M059J (cell line): ENCODE measurements at regions not wholly inside any gene's neighbourhood (a gene's known extent, or its start where the extent isn't known, plus 50 kb on each side); places are given as distances from the start of the nearest gene placed in this dataset.
"Not testable (repeated sequence)": the region's sequence is repeated elsewhere in the genome, so short reads cannot be mapped to it uniquely, and the experiment has no call there.

Experiments
- DNase-seq: peaks from one replicate; pipeline ENCODE4 v3.0.0-alpha.2; 2012; ENCODE audit warnings: low read depth

DNA sequence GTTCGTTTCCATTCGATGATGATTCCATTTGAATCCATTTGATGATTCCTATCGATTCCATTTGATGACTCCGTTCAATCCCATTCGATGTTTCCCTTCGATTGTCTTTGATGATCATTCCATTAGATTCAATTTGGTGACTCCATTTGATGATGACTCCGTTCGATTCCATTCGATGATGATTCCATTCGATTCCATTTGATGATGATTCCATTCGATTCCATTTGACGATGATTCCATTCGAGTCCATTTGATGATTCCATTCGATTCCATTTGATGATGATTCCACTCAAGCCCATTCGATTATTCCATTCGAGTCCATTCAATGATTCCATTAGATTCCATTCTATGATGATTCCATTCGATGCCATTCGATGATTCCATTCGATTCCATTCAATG lies 2730.6 kb downstream of the RPIA start:
- not testable (repeated sequence) for DNase-seq

DNA sequence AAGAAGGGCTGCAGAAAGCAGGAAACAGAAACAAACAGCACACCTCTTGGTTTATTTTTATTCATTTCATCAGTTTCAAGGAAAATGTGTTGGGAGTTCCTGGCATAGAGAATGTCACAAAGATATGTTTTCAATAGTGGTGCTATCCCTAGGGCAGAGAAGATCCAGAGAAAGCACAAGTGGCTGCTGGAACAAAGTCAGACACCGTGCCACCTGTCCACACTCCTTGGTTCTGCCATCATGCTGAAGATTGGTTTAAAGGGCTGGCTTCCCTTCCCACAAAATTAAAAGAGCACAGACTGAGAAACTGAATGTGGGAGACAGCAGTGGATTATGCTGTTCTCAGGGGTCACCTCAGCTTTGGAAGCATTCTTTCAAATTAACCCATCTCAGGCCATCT lies 2735.7 kb downstream of the RPIA start:
- DNase-seq: not testable (repeated sequence)

DNA sequence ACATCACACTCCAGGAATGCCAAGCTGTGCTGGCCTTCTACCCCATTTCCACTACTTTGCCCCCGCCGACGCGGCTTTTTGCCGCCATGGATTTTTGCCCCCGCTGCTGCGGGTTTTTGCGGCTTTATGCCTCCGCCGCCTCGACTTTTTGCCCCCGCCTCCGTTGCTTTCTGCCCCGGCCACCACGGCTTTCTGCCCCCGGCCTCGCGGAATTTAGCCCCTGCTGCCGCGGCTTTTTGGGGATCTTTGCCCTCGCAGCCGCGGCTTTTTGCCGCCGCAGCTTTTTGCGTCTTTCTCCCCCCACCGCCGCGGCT lies 2750.4 kb downstream of the RPIA start:
- DNase-seq: not testable (repeated sequence)

DNA sequence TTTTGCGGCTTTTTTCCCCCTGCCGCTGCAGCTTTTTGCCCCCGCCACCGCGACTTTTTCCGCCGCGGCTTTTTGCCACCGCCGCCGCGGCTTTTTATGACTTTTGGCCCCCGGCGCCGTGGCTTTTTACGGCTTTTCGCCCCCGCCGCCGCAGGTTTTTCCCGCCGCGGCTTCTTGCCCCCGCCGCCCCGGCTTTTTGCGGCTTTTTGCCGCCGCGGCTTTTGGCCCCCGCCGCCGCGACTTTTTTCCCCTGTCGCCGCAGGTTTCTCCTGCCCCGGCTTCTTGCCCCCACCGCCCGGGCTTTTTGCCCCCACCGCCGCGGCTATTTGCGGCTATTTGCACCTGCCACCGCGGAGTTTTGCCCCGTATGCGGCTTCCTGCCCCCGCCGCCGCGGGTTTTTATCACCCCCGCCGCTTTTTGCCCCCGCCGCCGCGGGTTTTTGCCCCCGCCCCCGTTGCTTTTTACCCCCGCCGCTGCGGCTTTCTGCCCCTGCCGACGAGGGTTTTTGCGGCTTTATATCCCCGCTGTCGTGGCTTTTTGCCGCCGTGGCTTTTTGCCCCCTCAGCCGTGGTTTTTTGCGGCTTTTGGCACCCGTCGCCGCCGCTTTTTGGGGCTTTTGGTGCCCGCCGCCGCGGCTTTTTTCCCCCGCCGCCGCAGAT lies 2750.9 kb downstream of the RPIA start:
- DNase-seq: no peak

DNA sequence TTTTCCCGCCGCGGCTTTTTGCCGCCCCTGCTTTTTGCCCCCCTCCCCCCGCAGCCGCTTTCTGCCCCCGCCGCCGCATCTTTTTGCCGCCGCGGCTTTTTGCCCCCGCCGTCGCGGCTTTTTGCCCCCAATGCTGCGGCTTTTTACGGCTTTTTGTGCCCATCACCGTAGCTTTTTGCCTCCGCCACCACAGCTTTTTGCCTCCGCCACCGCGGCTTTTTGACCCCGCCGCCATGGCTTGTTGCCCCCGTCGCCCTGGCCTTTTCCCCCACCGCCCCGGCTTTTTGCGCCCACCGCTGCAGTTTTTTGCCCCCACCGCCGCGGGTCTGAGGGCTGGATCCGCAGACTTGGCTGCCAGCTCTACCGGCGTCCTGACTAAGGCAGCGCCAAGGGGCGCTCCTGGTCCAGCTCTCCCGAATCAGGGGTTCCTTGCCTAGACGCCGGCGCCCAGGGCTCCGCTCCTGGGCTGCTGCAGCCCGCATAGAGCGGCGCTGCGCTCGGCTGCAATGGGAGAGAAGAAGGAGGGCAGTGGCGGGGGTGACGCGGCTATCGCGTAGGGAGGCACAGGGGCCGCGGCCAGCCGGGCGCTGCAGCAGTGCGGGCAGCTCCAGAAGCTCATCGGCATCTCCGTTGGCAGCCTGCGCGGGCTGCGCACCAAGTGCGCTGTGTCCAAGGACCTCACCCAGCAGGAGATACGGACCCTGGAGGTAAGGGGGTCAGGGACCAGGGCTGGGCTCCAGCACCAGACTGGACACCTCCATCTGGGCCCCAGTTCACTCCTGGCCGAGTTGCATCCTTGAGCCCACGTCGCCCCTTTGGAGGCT lies 2751.6 kb downstream of the RPIA start:
- DNase-seq: not testable (repeated sequence)

DNA sequence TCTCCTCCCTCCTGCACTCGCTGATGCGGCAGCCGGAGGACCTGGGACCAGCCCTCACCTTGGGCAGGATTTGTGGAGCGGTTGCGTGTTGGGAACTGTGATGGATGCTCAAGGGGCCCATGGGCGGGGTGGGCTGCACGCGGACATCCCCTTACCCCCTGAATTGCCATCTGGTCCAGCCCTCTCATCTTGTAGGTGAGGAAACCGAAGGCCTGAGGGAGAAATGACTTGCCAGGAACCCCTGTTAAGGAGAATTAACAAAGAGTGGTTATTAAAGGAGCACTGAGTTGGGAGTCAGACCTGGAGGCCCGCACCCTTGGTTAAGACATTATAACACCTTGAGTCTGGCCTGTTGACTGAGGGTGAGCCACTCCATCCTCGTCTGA lies 2752.2 kb downstream of the RPIA start:
- not testable (repeated sequence) for DNase-seq

DNA sequence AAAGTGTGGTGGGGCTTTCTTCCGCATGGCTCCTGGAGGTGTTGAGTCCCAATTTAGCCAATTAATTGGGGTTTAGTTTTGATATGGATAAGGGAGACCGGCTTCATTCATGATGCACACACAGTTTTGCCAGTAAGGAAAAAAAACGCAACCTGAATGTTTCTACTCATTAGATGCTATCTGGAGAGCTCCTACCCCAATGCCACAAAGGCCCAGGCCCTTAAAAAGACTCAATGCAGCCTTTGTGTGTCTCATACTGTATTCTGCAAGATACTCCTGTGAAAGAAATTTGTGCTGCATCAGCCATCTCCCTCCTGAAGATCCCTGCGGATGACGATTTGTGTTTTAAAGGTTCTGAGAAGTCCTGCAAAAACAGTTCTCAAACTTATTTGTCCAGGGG lies 2754.2 kb downstream of the RPIA start:
- DNase-seq: not testable (repeated sequence)

DNA sequence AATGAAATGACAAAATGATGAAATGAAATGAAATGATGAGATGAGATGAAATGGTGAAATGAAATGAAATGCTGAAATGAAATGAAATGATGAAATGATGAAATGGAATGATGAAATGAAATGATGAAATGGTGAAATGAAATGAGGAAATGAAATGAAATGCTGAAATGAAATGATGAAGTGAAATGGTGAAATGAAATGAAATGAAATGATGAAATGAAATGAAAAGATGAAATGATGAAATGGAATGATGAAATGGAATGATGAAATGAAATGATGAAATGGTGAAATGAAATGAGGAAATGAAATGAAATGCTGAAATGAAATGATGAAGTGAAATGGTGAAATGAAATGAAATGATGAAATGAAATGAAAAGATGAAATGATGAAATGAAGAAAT lies 2755.0 kb downstream of the RPIA start:
- DNase-seq: not testable (repeated sequence)

DNA sequence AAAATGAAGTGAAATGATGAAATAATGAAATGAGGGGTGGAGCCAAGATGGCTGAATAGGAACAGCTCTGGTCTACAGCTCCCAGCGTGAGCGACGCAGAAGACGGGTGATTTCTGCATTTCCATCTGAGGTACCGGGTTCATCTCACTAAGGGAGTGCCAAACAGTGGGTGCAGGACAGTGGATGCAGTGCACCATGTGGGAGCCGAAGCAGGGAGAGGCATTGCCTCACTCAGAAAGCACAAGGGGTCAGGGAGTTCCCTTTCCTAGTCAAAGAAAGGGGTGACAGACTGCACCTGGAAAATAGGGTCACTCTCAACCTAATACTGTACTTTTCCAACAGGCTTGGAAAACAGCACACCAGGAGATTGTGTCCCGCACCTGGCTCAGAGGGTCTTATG lies 2755.4 kb downstream of the RPIA start:
- DNase-seq: not testable (repeated sequence)

DNA sequence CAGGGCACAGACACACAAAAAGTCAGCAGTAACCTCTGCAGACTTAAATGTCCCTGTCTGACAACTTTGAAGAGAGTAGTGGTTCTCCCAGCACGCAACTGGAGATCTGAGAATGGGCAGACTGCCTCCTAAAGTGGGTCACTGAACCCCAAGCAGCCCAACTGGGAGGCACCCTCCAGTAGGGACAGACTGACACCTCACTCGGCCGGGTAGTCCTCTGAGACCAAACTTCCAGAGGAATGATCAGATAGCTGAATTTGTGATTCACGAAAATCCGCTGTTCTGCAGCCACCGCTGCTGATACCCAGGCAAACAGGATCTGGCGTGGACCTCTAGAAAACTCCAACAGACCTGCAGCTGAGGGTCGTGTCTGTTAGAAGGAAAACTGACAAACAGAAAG lies 2756.0 kb downstream of the RPIA start:
- not testable (repeated sequence) for DNase-seq

DNA sequence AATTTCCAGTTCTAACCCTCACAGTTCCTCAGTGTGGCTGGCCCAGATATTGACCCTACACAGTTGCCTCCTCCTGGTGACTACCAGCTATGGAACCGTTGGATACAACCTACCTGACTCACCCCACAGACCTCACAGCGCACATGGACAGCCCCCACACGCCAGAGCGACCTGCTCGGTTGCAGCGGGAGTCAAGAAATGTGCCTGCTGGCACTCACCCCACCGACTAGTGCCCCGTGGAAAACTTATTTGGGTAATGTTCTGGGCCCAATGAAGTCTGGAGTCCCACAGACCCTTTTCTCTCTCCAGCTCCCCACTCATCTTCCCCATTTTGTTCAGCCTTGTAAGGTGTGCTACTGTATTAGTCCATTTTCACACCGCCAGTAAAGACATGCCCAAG lies 2770.8 kb downstream of the RPIA start:
- DNase-seq: not testable (repeated sequence)

DNA sequence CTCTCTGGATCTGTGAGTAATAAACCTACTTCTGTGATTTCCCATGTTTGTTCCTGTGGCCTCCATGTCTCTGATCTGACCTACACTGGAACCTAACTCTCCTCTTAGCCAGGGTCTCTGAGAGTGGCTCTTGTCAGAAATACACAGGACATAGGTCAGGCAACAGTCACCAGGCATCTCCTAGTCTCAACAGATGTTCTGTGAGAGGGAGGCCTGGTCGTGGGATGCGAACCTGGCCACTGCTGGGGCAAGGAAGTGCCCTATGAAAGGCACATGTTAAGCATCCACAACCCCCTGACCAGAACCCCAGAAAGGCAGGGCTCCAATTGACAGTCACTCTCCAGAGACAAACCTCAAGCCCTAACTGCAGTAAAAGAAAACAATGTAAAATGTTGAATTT lies 2771.5 kb downstream of the RPIA start:
- not testable (repeated sequence) for DNase-seq

DNA sequence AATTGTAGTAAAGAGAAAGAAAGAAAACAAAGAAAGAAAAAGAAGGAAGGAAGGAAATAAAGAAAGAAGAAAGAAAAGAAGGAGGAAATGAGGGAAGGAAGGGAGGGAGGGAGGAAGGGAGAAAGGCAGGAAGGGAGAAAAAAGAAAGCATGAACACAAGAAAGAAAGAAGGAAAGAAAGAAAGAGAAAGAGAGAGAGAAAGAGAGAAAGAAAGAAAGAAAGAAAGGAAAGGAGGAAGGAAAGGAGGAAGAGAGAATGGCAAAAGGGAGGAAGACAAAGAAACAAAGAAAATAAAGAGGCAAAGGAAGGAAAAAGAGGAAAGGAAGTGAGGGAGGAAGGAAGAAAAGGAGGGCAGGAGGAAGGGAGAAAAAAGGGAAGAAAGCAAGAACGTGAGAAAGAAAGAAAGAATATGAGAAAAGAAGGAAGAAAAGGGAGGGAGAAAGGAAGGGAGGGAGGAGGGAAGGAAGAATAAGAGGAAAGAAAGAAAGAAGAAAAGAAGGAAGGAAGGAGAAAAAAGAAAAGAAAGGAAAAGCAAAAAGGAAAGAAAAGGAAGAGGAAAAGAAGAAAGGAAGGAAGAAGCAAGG lies 2775.4 kb downstream of the RPIA start:
- not testable (repeated sequence) for DNase-seq

DNA sequence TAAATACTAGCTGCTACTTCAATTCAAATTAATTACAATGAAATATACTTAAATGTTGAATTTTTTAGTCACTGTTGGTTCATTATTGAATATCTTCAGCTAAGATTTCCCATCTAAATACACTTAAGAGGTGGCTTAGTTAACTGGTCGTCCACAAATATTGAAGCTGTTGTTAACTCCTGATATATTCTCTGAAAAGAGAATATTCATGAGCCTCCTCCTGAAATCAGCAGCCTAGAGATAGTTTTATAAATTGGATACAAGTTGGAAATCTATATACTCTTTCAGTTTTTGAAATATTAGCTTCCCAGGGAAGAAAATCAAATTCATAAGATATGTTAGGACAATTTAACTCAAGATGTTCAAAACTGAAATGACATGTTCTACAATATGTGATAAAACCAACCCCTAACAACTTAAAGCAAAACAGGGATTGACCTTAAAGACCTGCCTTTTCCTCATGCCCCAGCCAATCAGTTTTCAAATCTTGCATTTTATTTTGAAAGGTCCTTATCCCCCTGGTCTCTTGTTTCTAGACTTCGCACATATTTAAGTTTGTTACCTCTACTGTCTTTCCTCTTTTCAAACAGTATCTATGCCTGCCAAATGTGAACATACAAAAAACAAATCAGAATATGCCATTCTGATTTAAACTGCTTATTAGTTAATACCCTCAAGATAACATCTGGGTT lies 2784.9 kb downstream of the RPIA start:
- not testable (repeated sequence) for DNase-seq

DNA sequence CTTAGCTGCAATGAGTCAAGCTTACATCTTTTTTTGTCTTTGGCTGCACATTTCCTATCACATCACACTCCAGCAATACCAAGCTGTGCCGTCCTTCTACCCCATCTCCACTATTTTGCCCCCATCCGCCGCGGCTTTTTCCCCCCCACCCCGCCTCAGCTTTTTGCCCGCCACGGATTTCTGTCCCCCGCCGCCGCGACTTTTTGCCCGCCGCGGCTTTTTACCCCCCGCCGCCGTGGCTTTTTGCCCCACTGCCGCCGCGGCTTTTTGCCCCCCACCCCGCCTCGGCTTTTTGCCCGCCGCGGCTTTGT lies 2785.4 kb downstream of the RPIA start:
- not testable (repeated sequence) for DNase-seq

DNA sequence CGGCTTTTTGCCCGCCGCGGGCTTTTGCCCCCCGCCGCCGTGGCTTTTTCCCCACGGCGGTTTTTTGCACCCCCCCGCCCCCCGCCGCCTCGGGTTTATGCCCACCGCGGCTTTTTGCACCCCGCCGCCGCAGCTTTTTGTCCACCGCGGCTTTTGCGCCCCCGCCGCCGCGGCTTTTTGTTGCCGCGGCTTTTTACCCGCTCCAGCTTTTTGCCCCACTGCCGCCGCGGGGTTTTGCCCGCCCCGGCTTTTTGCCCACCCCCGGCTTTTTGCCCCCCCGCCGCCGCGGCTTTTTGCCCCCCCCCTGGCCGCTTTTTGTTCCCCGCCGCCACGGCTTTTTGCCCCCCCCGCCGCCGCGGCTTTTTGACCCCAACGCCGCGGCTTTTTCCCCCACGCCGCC lies 2785.8 kb downstream of the RPIA start:
- not testable (repeated sequence) for DNase-seq

DNA sequence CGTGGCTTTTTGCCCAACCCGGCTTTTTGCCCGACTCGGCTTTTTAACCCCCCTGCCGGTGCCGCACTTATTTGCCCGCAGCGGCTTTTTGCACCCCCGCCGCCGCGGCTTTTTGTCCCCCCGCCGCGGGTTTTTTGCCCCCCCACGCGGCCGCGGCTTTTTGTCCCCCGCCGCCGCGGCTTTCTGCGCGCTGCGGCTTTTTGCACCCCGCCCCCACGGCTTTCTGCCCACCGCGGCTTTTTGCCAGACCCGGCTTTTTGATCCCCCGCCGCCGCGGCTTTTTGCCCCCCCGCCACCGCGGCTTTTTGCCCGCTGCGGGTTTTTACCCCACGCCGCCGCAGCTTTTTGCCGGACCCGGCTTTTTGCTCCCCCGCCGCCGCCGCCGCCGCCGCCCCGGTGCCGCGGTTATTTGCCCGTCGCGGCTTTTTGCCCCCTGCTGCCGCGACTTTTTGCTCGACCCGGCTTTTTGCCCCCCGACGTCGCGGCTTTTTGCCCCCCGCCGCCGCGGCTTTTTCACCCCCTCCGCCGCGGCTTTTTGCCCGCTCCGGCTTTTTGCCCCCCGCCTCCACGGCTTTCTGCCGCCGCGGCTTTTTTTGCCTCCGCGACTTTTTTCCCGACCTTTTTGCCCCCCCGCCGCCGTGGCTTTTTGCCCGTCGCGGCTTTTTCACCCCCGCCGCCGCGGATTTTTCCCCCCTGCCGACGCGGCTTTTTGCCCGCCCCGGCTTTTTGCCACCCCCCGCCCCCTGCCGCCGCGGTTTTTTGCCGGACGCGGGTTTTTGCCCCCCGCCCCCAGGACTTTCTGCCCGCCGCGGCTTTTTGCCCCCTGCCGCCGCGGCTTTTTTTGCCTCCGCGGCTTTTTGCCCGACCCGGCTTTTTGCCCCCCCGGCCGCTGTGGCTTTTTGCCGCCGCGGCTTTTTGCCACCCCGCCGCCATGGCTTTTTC lies 2786.5 kb downstream of the RPIA start:
- DNase-seq: no peak

DNA sequence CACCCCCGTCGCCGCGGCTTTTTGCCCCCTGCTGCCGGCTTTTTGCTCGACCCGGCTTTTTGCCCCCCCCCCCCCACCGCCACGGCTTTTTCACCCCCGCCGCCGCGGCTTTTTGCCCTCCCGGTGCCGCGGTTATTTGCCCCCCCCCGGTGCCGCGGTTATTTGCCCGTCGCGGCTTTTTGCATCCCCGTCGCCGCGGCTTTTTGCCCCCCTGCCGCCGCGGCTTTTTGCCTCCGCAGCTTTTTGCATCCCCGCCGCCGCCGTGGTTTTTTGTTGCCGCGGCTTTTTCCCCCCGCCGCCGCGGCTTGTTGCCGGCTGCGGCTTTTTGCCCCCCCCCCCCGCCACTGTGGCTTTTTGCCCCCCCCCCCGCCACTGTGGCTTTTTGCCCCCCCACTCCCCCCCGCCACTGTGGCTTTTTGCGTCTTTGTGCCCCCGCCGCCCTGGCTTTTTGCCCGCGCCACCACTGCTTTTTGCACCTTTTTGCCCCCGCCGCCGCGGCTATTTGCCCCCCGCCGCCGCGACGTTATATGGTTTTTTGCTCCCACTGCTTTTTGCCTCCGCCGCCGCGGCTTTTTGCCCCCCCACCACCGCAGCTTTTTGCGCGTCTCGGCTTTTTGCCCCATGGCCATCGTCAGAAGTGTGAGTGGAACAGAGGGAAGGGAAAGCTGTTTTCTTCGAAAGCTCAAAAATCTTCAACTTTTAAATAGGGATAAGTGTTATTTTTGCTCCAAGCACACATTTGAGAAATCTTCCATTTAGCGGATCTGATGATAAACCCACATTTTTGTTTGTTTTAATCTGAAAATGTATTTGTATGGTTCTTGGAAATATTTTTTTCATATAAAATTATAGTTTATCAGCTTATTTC lies 2787.6 kb downstream of the RPIA start:
- DNase-seq: not testable (repeated sequence)

DNA sequence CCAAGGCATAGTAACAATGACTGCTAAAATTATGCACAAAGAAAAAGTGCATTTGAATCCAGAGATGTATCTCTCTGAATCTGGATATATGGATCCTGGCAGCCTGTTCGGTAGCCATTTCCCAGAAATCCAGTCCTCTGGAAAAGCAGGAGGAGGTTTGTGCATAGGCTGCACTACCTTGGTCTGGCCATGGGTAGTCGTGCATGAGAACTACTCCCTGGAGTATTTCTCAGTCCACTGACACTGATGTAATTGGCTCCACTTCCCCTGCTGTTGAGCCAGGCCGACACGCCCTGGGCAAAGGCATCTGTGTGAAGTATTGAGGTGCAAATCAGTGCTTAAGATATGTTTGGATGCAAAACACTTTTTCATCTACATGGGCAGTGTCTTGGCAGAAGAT lies 2793.8 kb downstream of the RPIA start:
- not testable (repeated sequence) for DNase-seq
